ENCODE measurements at regions not wholly inside any gene's neighbourhood (a gene's known extent, or its start where the extent isn't known, plus 50 kb on each side); places are given as distances from the start of the nearest gene placed in this dataset.

DNA sequence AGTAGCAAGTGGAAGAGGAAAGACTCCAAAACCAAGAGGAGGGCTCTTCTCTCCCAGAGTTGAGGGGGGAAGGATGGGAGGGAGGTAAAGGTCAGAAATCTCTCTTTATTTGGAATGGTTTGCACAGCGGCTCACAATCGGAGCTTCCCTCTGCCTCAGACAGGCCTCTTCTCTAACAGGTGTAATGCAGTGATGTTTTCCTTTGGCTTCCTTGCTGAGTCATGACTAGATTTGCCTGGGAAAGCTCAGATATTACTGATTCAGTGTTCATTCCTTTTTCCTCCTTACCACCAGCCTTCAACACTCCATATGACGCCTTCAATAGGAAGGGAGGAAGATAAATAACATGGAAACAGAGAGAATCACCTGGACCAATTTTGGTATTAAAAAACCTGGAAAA is 136.6 kb downstream of the RNF152 start:
- CTCF ChIA-PET: interaction anchor here (0.7 to 1.5 kb wide), 3 partner anchors 29 to 410 kb away, joined by 3 read pairs; no protein-coding TSS in a partner anchor
- no peak for TF ChIP-seq JUND (IDR thresholded peaks at IDR 0.05)
- no peak for TF ChIP-seq RCOR1 (IDR thresholded peaks at IDR 0.05; ENCODE audit: low read length)
- TF ChIP-seq FOXM1 (IDR thresholded peaks at IDR 0.05; ENCODE audit: low read depth): no peak
- TF ChIP-seq RFX5 (IDR thresholded peaks at IDR 0.05; ENCODE audit: low read length): no peak
- TF ChIP-seq GABPA (IDR thresholded peaks at IDR 0.05; ENCODE audit: low read depth): no peak
- TF ChIP-seq POLR2AphosphoS5 (IDR thresholded peaks at IDR 0.05; ENCODE audit: low read depth, low read length): no peak
- no peak for TF ChIP-seq SIN3A (IDR thresholded peaks at IDR 0.05; ENCODE audit: borderline replicate concordance, low read depth, low read length)
- TF ChIP-seq, protein P1, sequence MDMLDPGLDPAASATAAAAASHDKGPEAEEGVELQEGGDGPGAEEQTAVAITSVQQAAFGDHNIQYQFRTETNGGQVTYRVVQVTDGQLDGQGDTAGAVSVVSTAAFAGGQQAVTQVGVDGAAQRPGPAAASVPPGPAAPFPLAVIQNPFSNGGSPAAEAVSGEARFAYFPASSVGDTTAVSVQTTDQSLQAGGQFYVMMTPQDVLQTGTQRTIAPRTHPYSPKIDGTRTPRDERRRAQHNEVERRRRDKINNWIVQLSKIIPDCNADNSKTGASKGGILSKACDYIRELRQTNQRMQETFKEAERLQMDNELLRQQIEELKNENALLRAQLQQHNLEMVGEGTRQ (IDR thresholded peaks at IDR 0.05; ENCODE audit: borderline replicate concordance, low read depth, low read length): no peak
- TF ChIP-seq EP300 (IDR thresholded peaks at IDR 0.05; ENCODE audit: borderline replicate concordance in 1 of 2, low read depth in 1 of 2, low read length in 1 of 2): no peak
- TF ChIP-seq, protein P2, sequence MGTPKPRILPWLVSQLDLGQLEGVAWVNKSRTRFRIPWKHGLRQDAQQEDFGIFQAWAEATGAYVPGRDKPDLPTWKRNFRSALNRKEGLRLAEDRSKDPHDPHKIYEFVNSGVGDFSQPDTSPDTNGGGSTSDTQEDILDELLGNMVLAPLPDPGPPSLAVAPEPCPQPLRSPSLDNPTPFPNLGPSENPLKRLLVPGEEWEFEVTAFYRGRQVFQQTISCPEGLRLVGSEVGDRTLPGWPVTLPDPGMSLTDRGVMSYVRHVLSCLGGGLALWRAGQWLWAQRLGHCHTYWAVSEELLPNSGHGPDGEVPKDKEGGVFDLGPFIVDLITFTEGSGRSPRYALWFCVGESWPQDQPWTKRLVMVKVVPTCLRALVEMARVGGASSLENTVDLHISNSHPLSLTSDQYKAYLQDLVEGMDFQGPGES (IDR thresholded peaks at IDR 0.05; ENCODE audit: low read depth, low read length): no peak
- TF ChIP-seq TAF1 (IDR thresholded peaks at IDR 0.05; ENCODE audit: borderline replicate concordance, low read depth, low read length): no peak
- TF ChIP-seq ZBTB33 (IDR thresholded peaks at IDR 0.05; ENCODE audit: borderline replicate concordance, low read depth): no peak
- WGBS (ENCODE audit: low lambda C conversion rate): 93% methylated on average over 3 of the region's 3 CpGs

DNA sequence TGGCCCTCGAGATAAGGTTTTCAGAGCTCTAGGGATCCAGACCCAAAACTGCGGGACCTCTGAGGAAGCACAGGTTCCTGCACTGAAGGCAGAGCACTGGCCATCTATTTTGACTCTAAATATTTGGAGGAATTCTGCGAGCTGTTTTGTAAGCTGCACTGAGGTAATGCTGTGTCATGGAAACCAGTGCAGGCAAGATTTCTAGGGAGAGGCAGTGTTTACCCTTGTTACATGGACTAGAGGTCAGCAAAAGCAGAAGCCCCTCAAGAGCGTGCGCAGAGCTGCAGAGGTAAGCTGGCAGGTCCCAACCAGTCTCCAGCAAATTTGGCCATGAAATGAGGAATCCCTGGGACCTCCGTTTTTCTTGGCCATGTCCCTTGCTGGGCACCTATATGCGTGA is 137.3 kb downstream of the RNF152 start:
- no peaks in the 10 kb centered on the region; a peak in 1 of 4 replicates for H3K4me1 ChIP-seq (ENCODE audit: control insufficient read depth in 1 of 2, insufficient read depth in 2 of 2, low read depth in 1 of 2, low read length in 1 of 2)
- no peaks in the 10 kb centered on the region for H3K27me3 ChIP-seq (ENCODE audit: insufficient read depth)
- H3K9me3 ChIP-seq: no peaks in the 10 kb centered on the region
- H3K27ac ChIP-seq (ENCODE audit: low read depth in 2 of 2, low read length in 1 of 2): no peak overlapping the region
- no peaks in the 10 kb centered on the region for H3F3A ChIP-seq (replicated peaks; ENCODE audit: insufficient read depth)
- H3K9ac ChIP-seq: no peak overlapping the region
- no peak overlapping the region for H3K4me2 ChIP-seq
- 72% methylated on average over 6 of the region's 7 CpGs for WGBS (ENCODE audit: low lambda C conversion rate)
- no peaks in the 10 kb centered on the region for H4K20me1 ChIP-seq (ENCODE audit: insufficient read depth)
- CTCF ChIA-PET: interaction anchor here (0.7 to 1.5 kb wide), 2 partner anchors 29 to 377 kb away, joined by 3 read pairs; no protein-coding TSS in a partner anchor
- no peaks in the 10 kb centered on the region for H3K79me2 ChIP-seq (ENCODE audit: insufficient read depth)
- POLR2A ChIA-PET: no interaction called here
- H3K4me3 ChIP-seq (ENCODE audit: low read depth in 2 of 2, low read length in 1 of 2): no peak overlapping the region
- TF ChIP-seq FOXM1 (IDR thresholded peaks at IDR 0.05; ENCODE audit: low read depth) (no peak), USF1 (IDR thresholded peaks at IDR 0.05; ENCODE audit: borderline replicate concordance, low read depth) (no peak), MEF2A (IDR thresholded peaks at IDR 0.05; ENCODE audit: borderline replicate concordance, low read depth) (no peak), TCF12 (IDR thresholded peaks at IDR 0.05) (no peak), FOSL2 (IDR thresholded peaks at IDR 0.05; ENCODE audit: borderline replicate concordance, low read depth) (no peak), JUND (IDR thresholded peaks at IDR 0.05) (no peak), GATA2 (CRISPR knock-in tag; IDR thresholded peaks at IDR 0.05) (no peak), NRF1 (IDR thresholded peaks at IDR 0.05; ENCODE audit: low read depth, low read length) (no peak)
- H3K9me2 ChIP-seq: no peaks in the 10 kb centered on the region
- DNase-seq: no peak
- no peak overlapping the region for H2AFZ ChIP-seq (ENCODE audit: low read depth)
- H3K36me3 ChIP-seq (replicated peaks in 1 of 2; ENCODE audit: control insufficient read depth in 1 of 2, insufficient read depth in 2 of 2, low read length in 1 of 2): no peaks in the 10 kb centered on the region

More for the DNA sequence above, 136.6 kb downstream of the RNF152 start:
- Histone ChIP-seq H3K79me2 (ENCODE audit: insufficient read depth) (no peaks in the 10 kb centered on the region), H3K27ac (ENCODE audit: low read depth in 2 of 2, low read length in 1 of 2) (no peak overlapping the region), H2AFZ (ENCODE audit: low read depth) (no peak overlapping the region), H3K9me3 (no peaks in the 10 kb centered on the region), H3K9me2 (no peaks in the 10 kb centered on the region), H4K20me1 (ENCODE audit: insufficient read depth) (no peaks in the 10 kb centered on the region), H3K9ac (no peak overlapping the region), H3K36me3 (replicated peaks in 1 of 2; ENCODE audit: control insufficient read depth in 1 of 2, insufficient read depth in 2 of 2, low read length in 1 of 2) (no peaks in the 10 kb centered on the region), H3K4me3 (ENCODE audit: low read depth in 2 of 2, low read length in 1 of 2) (no peak overlapping the region), H3K4me2 (no peak overlapping the region), H3F3A (replicated peaks; ENCODE audit: insufficient read depth) (no peaks in the 10 kb centered on the region), H3K4me1 (ENCODE audit: control insufficient read depth in 1 of 2, insufficient read depth in 2 of 2, low read depth in 1 of 2, low read length in 1 of 2) (no peaks in the 10 kb centered on the region; a peak in 1 of 4 replicates), H3K27me3 (ENCODE audit: insufficient read depth) (no peaks in the 10 kb centered on the region)
- POLR2A ChIA-PET: no interaction called here
- no peak for DNase-seq

Data from SK-N-SH (cell line).